ENCODE measurements at regions not wholly inside any gene's neighbourhood (a gene's known extent, or its start where the extent isn't known, plus 50 kb on each side); places are given as distances from the start of the nearest gene placed in this dataset.
"Not testable (repeated sequence)": the region's sequence is repeated elsewhere in the genome, so short reads cannot be mapped to it uniquely, and the experiment has no call there.

- Histone ChIP-seq H2BK15ac (ENCODE audit: low read depth, low read length) (no peak overlapping the region), H2AFZ (ENCODE audit: low read length) (no peak overlapping the region), H2BK20ac (ENCODE audit: low read depth, low read length, poor library complexity, severe bottlenecking) (no peak overlapping the region), H3K14ac (ENCODE audit: insufficient read depth, low read length) (no peak overlapping the region), H4K91ac (ENCODE audit: insufficient read length, low read depth, low read length) (no peak overlapping the region), H3K79me1 (ENCODE audit: insufficient read depth, low read depth, low read length, poor library complexity, severe bottlenecking) (no peaks in the 10 kb centered on the region), H3K27ac (ENCODE audit: insufficient read length, low read depth, low read length) (no peak overlapping the region), H3K79me2 (ENCODE audit: insufficient read depth, low read length) (no peaks in the 10 kb centered on the region), H3T11ph (ENCODE audit: low read length) (no peak overlapping the region), H2BK120ac (ENCODE audit: low read depth, low read length, poor library complexity, severe bottlenecking) (no peak overlapping the region), H3K56ac (ENCODE audit: insufficient read length, low read depth, low read length) (no peak overlapping the region), H3K18ac (ENCODE audit: insufficient read length, low read depth, low read length) (no peak overlapping the region), H3K9me3 (ENCODE audit: control insufficient read depth, low read depth, low read length) (no peaks in the 10 kb centered on the region), H4K20me1 (ENCODE audit: control insufficient read depth, insufficient read depth, insufficient read length) (no peaks in the 10 kb centered on the region), H3K23ac (ENCODE audit: insufficient read length, low read depth, low read length) (no peak overlapping the region), H2BK12ac (ENCODE audit: insufficient read length, low read depth, low read length) (no peak overlapping the region), H2BK5ac (ENCODE audit: insufficient read length, low read length) (no peak overlapping the region), H2AK5ac (ENCODE audit: insufficient read length, low read length) (no peak overlapping the region), H3K23me2 (ENCODE audit: insufficient read length, low read depth, low read length, poor library complexity, severe bottlenecking) (no peaks in the 10 kb centered on the region), H3K4me2 (ENCODE audit: insufficient read depth, insufficient read length, low read length) (no peak overlapping the region), H3K4me1 (ENCODE audit: insufficient read depth, low read length) (no peaks in the 10 kb centered on the region), H4K8ac (replicated peaks; ENCODE audit: insufficient read length, low read depth, low read length) (no peak overlapping the region), H3K4ac (ENCODE audit: low read depth, low read length) (no peak overlapping the region), H3K27me3 (ENCODE audit: insufficient read depth, low read length) (no peaks in the 10 kb centered on the region), H3K9ac (ENCODE audit: extremely low read depth, insufficient read length, low read length) (no peak overlapping the region), H4K5ac (ENCODE audit: insufficient read length, low read depth, low read length) (no peak overlapping the region)
- H3K4me1 Mint-ChIP-seq: no peaks in the 10 kb centered on the region; a peak in 1 of 4 replicates
- WGBS (ENCODE audit: extremely low coverage, insufficient read length, low lambda C conversion rate): no CpG with 5 or more reads among the region's 1 CpG
- peaks cover 3% of the 10 kb centered on the region for H3K27me3 Mint-ChIP-seq (ENCODE audit: low read depth)
- H3K9me3 Mint-ChIP-seq: peaks cover 26 to 43% of the 10 kb centered on the region in 2 experiments
- TF ChIP-seq CTCF (conservative IDR thresholded peaks at IDR 0.05): no peak
- no peak overlapping the region for H3K27ac Mint-ChIP-seq
- H3K4me3 Mint-ChIP-seq: no peak overlapping the region
- DNase-seq: no peak
- H3K36me3 Mint-ChIP-seq (ENCODE audit: insufficient read depth in 1 of 3, low read depth in 3 of 3): peaks cover 15 to 32% (median 19%) of the 10 kb centered on the region in 3 experiments
Observed at GRCh38 chr12:94001691-94002090, 146.7 kb upstream of the PLXNC1 start.

GRCh38 chr12:94002925-94003324 lies 145.5 kb upstream of the PLXNC1 start:
- not testable (repeated sequence) for H3K79me1 ChIP-seq (ENCODE audit: insufficient read depth, low read depth, low read length, poor library complexity, severe bottlenecking); H2BK12ac ChIP-seq (ENCODE audit: insufficient read length, low read depth, low read length); H3K9ac ChIP-seq (ENCODE audit: extremely low read depth, insufficient read length, low read length); H2BK120ac ChIP-seq (ENCODE audit: low read depth, low read length, poor library complexity, severe bottlenecking); H3K79me2 ChIP-seq (ENCODE audit: insufficient read depth, low read length); H4K91ac ChIP-seq (ENCODE audit: insufficient read length, low read depth, low read length); H3K27ac ChIP-seq (ENCODE audit: insufficient read length, low read depth, low read length); H3K27ac Mint-ChIP-seq; H3K4me1 Mint-ChIP-seq; H2BK5ac ChIP-seq (ENCODE audit: insufficient read length, low read length); H3K4me3 Mint-ChIP-seq; H2AK5ac ChIP-seq (ENCODE audit: insufficient read length, low read length); H3K14ac ChIP-seq (ENCODE audit: insufficient read depth, low read length); H3K27me3 ChIP-seq (ENCODE audit: insufficient read depth, low read length); H3K18ac ChIP-seq (ENCODE audit: insufficient read length, low read depth, low read length); H4K5ac ChIP-seq (ENCODE audit: insufficient read length, low read depth, low read length); H3T11ph ChIP-seq (ENCODE audit: low read length); H3K9me3 ChIP-seq (ENCODE audit: control insufficient read depth, low read depth, low read length); H3K4ac ChIP-seq (ENCODE audit: low read depth, low read length); H3K56ac ChIP-seq (ENCODE audit: insufficient read length, low read depth, low read length); H2BK15ac ChIP-seq (ENCODE audit: low read depth, low read length); H4K20me1 ChIP-seq (ENCODE audit: control insufficient read depth, insufficient read depth, insufficient read length); H3K27me3 Mint-ChIP-seq (ENCODE audit: low read depth); DNase-seq; H3K4me1 ChIP-seq (ENCODE audit: insufficient read depth, low read length); H2BK20ac ChIP-seq (ENCODE audit: low read depth, low read length, poor library complexity, severe bottlenecking); H3K4me2 ChIP-seq (ENCODE audit: insufficient read depth, insufficient read length, low read length); H3K23me2 ChIP-seq (ENCODE audit: insufficient read length, low read depth, low read length, poor library complexity, severe bottlenecking); H2AFZ ChIP-seq (ENCODE audit: low read length); H3K23ac ChIP-seq (ENCODE audit: insufficient read length, low read depth, low read length); H4K8ac ChIP-seq (replicated peaks; ENCODE audit: insufficient read length, low read depth, low read length)
- no CpG with 5 or more reads among the region's 1 CpG for WGBS (ENCODE audit: extremely low coverage, insufficient read length, low lambda C conversion rate)
- peaks cover 15 to 32% (median 19%) of the 10 kb centered on the region in 3 experiments for H3K36me3 Mint-ChIP-seq (ENCODE audit: insufficient read depth in 1 of 3, low read depth in 3 of 3)
- H3K9me3 Mint-ChIP-seq: peaks cover 26 to 41% of the 10 kb centered on the region in 2 experiments

All from H9 (cell line).